ENCODE measurements at regions not wholly inside any gene's neighbourhood (a gene's known extent, or its start where the extent isn't known, plus 50 kb on each side); places are given as distances from the start of the nearest gene placed in this dataset.
"Not testable (repeated sequence)": the region's sequence is repeated elsewhere in the genome, so short reads cannot be mapped to it uniquely, and the experiment has no call there.

- DNase-seq = no peak
Observed at GRCh38 chrX:113019958-113020357, 179.3 kb upstream of the AMOT start.

- DNase-seq = no peak
Observed at GRCh38 chrX:113009837-113010236, 169.2 kb upstream of the AMOT start.

DNA sequence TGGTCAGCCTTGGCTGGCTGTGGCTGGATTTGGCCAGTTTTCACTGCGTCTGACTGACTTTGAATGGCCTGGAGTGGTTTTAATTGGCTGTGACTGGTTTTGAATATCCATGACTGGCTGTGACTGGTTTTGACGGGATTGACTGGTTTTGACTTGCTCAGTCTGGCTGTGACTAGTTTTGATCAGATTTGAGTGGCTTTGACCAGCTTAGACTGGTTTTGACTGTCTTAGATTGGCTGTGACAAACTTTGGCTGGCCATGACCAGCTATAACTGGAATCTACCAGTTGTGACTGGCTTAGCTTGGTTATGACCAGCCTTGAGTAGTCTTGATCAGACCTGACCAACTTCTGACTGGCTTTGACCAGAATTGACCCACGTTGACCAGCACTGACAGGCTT lies 168.4 kb upstream of the AMOT start:
- DNase-seq = no peak

DNA sequence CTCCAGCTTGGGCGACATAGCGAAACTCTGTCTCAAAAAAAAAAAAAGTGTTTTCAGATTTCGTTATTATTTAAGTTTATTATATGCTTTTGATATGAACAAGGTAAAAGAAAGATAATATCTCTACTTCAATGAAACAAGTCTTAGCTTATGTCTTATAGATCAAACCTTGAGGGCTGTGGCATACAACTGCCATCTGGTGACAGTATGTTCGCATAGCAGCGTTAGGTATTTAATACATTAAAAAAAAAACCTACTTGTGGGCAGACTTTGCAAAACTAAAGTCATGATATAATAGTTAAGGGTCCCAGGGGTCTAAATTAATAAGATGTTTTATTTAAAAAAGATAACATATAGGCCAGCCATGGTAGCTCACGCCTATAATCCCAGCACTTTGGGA lies 161.2 kb upstream of the AMOT start:
- DNase-seq = no peak

GRCh38 chrX:112997991-112998390 lies 157.4 kb upstream of the AMOT start:
- no peak for DNase-seq

GRCh38 chrX:112991801-112992200 lies 151.2 kb upstream of the AMOT start:
- no peak for DNase-seq

- no peak for DNase-seq
Observed at GRCh38 chrX:112979879-112980278, 139.2 kb upstream of the AMOT start.

- no peak for DNase-seq
Observed at GRCh38 chrX:112968351-112969133, 127.9 kb upstream of the AMOT start.

DNA sequence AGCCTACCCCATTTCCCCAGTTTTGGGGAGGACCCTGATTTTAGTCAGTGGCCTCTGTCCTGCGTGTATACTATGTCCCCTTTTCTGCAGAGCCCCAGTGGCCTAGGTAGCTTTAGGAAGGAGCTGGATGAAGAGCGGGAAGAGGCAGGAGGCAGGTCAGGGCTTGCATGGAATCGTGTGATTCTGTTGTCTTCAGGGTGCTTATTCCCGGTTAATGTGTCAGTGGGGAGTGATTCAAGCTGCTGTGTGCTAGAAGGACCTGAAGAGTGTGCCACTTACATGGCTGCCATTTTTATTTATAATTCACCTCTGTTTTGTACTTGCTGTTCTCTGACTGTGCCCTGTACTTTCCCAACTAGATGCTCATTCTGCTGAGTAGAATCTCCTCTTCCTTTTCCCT lies 127.3 kb upstream of the AMOT start:
- no peak for DNase-seq

DNA sequence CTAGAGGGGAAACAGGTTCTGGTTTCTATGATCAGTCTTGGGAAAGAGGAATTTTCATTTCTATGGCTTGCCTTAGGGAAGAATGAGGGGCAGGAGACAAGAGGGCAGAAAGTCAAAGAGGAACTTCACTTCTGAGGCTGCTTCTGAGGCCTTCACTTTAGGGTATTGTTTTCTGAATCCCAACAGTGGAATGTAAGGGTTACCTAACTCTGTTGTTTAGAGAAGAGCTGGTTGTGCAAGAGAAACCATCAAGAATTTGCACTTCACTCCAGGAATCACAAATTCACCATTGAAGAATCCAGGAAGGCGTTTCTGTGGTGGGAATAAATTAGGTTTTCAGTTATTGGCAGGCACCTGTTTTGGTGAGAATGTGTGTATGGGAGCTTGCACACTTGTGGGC lies 126.7 kb upstream of the AMOT start:
- no peak for DNase-seq

DNA sequence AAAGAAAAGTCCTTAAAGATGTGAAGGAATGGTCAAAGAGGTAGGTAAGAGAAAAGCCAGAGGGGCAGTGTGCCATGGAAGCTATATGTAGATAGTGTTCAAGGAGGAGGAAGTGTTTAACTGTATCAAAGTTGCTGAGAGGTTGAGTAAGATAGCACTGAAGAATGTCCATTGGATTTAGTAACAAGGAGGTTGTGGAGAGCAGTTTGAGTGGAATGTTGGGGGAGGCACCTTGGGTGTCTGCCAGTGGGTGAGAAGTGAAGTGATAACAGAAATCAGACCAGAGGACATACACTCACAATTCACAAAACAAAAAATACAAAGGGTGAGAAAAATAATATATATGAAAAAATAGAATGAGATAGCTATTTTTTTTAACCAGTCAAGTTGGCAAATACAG lies 121.3 kb upstream of the AMOT start:
- no peak for DNase-seq

- DNase-seq = peak; percentile 57
Observed at GRCh38 chrX:112947981-112948615, 107.5 kb upstream of the AMOT start.

DNA sequence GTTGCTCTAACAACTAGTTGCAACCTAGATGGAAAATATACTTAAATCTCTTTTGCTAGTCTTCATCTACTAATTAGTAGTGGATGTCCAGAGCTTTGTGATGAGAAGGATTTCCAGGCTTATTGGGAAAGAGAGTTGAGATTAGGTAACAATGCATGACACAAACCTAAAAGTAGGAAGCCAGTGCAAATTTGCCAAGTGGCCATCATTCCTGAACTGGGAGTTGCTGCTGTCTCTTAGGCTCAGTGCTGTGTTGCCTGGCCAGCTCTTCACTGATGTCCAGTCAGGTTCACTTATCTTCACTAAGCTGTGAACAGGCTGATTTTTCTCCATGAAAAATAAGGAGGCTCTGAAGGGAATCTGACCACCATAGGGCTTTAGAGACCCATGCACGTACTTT lies 105.6 kb upstream of the AMOT start:
- no peak for DNase-seq

DNA sequence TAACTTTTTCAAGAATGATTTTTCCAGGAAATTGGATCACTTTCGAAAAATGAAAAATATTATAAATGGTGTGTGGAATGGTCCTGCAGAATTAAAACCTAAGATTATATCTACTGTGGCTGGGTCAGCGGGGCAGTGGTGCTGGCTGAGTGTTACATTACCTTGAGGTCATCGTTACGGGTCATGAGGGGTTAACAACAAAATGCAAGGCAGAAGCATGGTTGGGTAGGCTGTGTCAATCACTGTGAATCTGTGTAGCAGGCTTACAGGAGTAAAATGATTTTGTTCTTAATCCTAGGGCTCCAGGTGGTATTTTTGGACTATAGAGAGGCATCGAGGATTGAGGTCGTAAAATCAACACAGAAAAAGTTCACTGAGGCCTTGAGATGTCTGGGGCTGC lies 105.2 kb upstream of the AMOT start:
- no peak for DNase-seq

GRCh38 chrX:112941209-112941837 lies 100.7 kb upstream of the AMOT start:
- DNase-seq = peak; percentile 1

- DNase-seq = peak; percentile 1
Observed at GRCh38 chrX:112935029-112935428, 94.4 kb upstream of the AMOT start.

- no peak for DNase-seq
Observed at GRCh38 chrX:112931900-112932299, 91.3 kb upstream of the AMOT start.

DNA sequence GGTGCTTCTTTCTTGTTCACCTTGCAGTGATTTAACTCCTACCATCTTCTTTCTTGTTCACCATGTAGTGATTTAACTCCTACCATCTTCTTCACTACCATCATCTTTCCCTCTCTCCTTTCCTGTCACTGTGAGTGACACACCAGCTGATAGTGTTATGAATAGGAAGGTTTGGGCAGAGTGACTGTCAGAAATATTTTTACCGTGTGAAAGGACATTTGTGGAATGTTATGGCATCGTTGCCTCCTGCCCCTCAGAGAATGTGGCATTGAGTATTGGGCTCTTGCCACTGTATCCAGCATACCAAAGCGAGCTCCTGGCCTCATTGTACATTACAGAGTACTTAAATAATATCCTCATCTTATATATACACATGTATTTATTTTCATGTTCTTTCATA lies 90.8 kb upstream of the AMOT start:
- no peak for DNase-seq

- DNase-seq = not testable (repeated sequence)
Observed at GRCh38 chrX:112923381-112923780, 82.8 kb upstream of the AMOT start.

GRCh38 chrX:112913807-112914206 lies 73.2 kb upstream of the AMOT start:
- DNase-seq = no peak

DNA sequence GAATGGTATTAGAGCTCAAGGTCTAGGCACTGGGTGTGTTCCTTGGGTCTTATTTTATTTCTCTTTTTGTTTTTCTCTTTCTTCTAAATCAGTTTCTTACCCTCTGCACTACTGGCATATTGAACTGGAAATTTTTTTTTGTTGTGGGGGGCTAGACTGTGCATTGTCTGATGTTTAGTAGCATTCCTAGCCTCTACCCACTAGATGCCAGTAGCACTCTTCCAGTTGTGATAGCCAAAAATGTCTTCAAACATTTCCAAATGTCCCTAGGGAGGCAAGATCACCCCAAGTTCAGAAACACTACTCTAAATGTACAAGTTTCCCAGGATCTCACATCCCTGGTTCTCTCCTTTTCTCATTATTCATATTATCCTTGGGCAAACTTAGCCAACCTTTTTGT lies 69.8 kb upstream of the AMOT start:
- no peak for DNase-seq

DNA sequence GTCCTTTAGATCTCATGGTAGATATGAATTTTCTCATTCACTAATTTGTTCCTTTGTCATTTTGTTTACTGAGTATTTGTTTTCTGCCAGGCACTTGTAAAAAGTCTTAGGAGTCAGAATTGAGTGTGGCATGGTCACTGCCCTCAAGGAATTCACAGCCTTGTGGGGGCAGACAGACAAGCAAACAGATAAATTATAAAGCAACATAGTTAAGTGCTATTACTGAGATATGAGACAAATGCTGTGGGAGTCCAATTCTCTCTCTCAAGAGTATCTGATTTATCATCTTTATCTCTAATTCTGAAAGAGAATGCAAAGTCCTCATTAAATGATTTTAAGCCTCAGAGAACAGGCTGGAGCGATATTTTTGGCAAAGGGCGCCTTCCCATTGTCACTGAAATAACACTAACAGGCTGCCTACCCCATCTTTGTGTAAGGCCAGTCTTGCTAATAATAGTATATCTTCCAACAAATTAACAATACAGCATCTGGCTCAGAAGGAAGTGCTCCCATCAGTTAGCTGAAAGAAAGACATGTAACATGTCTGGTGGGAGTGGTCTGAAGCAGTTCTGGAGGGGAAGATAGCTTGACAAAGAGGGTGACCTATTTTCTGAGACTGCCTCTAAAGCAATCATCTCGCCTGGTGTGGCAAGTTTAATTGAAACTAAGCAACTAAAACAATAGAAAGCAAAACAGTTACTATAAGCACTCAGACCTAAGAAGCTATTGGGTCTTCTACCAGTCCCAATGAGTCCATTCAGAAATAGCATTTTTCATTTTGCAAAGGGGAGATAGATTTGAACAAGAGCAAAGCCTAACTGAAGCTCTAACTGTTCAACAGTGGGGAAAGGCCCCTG lies 61.5 kb upstream of the AMOT start:
- DNase-seq = no peak

DNA sequence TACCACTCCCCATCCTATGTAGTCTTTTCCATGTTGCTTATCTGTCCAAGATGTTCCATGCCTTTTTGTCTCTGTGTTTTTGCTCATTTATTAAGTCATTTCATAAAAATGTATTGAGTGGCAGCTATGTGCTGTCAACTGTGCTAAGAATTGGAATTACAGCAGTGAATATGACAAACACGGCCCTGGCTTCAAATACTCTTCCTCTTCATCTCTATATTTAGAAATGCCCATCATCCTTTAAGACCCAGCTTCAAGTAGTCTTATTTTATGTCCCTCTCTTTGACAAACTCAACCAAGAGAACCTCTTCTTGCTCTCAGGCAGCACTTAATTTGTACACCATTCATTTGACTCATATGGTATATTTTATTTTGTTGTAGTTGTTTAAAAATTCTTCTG lies 55.4 kb upstream of the AMOT start:
- no peak for DNase-seq

Measured in tongue (tissue), 1 donor.